GM19328 (cell line): ENCODE measurements at regions not wholly inside any gene's neighbourhood (a gene's known extent, or its start where the extent isn't known, plus 50 kb on each side); places are given as distances from the start of the nearest gene placed in this dataset.

Source experiments
- ATAC-seq: cut with Tn5 transposase; IDR thresholded peaks from one replicate; pipeline ENCODE4 v1.9.1; 2021; ENCODE audit warnings: mild to moderate bottlenecking, moderate library complexity; ENCODE audit not compliant: unreplicated experiment

DNA sequence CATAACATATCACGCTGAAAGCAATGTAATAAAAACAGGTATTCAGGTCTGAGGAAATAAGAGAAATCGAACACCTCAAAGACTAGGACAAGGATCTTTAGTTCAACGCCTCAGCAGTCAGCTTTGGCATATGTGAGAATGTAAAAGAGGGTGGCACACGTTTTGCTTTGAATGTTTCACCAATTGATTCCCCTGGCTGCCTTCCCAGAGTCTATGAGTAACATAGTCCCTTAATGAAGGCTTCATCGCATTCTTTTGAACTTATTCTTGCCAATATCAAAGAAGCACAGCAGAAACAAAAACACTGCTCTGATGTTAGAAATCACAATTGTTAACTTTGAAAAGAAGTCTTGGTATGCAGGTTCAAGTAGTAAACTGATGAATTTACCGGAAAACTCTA is 764.8 kb downstream of the ADGRL2 start:
- no peak for ATAC-seq

DNA sequence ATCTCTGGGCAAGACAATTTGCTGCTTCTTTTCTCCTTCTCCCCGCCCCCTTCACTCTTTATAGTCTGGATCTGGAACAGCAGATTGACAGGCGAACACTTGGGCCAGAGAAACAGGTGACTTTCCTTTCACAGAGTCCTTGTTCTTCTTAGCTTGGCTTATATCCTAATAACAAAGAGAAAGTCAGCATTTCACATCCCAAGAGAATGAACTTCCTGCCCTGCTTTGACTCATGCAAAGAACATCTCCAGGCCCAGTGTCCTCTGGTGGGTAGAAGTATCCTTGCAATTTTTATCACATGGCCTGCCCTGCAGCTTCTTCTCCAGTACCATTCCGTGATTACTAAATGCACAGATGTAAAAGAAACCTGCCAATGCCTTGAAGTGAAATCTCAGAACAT is 764.4 kb downstream of the ADGRL2 start:
- no peak for ATAC-seq

DNA sequence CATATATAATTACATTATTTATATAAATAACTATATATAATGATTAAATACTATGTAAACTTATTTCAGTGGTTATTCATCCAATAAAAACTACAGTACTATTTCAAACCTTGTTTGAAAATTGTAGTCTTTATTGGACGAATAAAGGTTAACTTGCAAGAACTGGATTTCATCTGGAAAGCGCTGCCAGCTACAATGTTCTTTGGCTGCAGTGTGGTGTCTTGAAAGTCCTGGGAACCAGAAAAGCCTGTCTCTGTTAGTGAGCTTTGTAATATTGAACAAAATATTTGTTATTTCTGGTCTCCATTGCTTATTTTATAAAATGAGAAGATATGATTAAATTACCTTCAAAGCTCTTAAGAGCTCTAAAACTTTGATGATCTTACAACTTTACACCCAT is 763.6 kb downstream of the ADGRL2 start:
- no peak for ATAC-seq

DNA sequence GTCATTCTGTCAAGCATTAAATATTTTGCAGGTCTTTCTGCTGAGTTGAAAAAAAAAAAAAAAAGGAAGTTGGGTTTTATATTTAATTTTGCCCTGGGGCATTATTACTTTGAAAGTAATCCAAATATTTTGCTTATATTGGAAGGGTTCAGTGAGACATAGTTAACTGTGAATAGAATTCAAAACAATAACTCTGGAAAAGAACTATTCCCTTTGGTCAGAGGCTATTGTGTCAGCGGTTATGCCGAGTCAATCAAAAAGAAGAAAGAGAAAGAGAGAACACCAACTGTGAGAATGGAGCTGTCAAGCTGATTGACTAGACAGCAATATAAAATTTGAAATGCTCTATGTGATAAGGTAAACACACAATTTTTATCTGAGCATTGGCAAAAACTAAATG is 761.7 kb downstream of the ADGRL2 start:
- ATAC-seq: no peak

DNA sequence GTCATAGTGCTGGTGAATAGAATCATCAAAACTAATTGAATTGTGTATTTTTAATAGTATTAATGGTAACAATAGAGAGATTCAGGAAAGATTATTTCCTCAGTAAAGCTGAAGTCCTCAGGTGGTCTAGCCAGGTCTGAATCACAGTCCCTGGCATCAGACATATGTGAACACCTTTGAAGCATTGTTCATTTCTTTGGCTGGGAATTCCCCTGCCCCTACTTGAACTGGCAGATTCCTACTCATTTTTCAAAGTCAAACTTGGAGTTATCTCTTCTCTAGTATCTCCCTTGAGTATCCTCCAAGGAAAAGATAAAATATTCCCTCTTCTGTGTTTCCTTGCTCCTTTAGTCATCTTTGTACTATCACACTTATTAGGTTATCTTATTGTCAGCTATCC is 759.8 kb downstream of the ADGRL2 start:
- ATAC-seq: no peak

DNA sequence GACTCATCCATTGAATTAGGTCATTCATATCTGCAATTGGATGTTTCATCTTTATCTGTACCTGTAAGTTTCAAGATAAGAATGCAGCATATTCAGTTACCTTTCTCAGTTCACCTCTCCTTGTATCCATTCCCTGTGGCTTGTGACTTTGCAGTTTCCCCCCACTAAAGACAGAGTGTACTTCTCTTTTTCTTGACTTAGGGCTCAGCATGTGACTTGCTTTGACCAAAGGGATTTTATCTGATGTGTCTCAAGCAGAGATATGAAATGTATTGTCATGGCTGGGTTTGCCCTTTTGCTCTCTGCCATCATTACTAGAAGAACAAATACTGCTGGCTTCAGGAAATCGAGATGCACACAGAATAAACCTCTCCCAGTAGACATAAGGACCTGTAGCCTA is 754.8 kb downstream of the ADGRL2 start:
- ATAC-seq: no peak

DNA sequence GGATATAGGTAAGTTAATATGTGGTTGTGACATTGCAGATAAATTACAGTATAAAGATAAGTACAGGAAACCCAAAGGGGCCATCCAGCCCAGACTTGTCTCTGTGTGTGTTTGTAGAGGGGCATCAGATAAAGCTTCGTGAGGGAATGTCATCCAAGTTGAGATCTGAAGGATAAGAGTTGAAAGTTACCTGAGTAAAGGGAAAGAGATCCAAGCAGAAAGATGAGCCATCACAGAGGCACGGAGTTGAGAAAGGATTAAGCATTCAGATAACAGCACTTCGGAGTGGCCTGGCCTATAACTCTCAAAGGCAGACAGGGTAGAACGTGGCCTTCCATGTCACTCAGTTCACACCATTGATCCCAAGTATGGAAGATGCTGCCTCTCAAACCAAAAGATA is 749.1 kb downstream of the ADGRL2 start:
- no peak for ATAC-seq

DNA sequence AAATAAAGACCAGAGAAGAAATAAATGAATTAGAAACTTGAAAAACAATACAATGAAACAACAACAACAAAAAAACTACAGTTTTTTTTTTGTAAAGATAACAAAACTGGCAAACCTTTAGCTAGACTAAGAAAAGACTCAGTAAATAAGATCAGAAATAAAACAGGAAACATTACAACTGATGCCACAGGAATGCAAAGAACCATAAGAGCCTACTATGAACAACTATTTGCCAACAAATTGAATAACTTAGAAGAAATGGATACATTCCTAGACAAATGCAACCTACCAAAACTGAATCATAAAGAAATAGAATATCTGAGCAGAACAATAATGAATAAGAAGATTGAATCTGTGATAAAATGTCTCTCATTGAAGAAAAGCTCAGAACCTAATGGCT is 742.0 kb downstream of the ADGRL2 start:
- no peak for ATAC-seq

DNA sequence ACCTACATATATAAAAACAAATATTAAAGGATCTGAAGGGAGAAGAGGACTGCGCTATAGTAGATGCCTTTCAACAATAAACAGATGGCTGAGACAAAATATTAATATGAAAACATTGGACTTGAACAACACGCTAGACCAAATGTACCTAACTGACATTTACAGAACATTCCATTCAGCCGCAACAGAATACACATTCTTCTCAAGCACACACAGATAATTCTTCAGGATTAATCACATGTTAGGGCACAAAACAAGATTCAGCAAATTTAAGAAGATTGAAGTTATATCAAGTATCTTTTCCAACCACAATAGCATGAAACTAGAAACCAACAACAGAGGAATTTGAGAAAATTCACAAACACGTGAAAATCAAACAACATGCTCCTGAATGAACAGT is 741.4 kb downstream of the ADGRL2 start:
- ATAC-seq: no peak

DNA sequence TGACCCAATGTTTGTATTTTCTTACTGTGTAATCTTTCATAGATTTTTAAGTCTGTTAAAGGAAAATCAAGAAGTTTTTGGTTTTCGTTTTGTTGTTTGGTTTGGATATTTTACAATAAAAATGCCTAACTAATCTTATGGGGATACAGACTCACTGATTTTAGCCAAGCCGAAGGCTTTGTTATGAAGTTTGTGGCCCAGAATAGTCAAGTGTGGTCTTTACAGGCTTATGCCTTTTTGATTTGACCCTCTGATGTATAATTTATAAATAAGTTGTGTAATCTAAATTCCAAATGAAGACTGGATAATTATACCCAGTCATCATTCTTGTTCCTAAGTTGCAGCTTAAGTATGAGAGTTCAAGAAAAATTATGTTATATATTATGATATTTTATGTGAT is 739.3 kb downstream of the ADGRL2 start:
- ATAC-seq: no peak

DNA sequence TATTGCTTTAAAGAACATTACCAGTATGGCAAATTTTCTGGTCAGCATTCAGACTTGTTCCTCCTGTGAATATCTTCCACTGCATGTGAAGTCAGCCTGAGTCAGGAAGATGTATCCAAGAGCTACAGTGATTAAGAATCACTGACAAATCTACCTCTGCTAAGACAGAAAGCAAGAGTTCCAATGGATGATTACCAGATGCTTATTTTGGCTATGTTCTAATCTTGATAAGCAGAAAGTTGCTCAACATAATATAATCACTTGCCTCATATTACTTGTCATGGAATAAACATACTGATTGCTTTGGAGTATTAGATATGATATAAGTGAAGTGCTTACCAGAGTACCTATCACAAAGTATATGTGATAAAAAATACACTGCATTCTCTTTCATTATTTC is 738.1 kb downstream of the ADGRL2 start:
- no peak for ATAC-seq

DNA sequence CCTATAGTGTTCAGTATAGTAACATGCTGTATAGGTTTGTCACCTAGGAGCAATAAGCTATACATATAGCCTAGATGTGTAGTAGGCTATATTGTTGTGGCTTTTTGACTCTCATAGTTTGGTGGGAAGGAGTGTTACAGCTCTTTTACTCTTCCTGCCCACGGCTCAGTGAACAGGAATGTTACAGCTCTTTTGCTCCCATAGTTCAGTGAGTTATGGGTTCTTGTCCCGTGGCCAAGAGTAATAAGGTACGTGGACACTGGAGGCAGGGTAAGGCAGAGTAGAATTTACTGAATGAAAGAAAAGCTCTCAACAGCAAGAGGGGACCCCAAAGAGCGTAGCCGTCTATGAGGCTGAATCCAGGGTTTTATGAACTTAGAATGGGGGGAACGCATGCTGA is 734.3 kb downstream of the ADGRL2 start:
- no peak for ATAC-seq

DNA sequence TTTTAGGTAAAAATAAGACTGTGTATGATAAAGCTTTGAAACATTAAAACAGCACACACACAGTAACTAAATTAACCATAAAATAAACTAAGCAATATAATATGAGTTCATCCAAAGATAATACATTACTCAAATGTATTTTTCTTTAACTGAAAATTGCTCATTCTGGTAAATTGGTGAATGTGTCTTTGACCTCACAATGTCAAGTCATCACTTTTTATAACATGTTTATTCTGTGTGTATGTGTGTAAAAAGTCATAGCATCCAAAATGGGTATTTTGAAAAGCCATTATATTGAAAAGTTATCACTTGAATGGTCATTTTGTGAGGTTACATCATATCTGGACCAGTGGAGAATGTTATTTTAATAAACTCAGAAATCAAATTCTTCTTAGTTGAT is 724.6 kb downstream of the ADGRL2 start:
- ATAC-seq: no peak

DNA sequence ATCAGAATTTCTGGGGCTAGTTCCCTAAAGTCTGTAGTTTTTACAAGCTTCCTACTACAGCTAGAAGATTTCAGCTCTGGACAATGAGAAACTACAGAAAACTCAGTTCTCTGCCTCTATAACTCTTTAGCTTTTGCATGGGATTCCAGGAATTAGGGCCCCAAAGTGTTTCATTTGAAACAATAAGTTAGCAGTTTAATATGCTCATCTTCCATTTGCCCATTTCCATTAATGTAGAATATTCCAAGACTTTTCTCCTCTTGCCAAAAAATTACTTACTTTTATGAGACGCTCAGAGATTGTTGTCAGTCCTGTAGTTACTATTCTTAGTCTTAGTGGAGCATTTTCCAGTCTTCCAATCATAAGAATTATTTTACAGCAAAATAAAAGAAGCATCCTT is 719.9 kb downstream of the ADGRL2 start:
- no peak for ATAC-seq

DNA sequence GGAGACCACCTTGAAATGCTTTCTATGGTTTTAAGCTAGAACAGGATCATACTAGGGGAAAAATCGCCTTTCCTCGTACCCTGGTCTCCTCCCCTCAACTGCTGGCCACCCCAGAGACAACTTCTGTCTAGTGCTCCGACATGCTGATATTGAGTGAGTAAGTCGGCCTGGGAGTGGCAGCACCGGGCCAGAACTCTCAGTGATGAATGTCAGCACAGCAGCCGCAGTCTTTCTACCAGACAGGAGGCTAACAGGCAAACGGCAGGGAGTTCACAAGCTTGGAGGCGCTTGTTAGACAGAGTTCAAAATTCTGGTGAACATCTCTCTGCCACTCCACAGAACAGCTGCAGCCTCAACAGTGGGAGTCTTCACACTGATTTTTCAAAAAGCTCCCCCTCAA is 716.9 kb downstream of the ADGRL2 start:
- ATAC-seq: no peak

DNA sequence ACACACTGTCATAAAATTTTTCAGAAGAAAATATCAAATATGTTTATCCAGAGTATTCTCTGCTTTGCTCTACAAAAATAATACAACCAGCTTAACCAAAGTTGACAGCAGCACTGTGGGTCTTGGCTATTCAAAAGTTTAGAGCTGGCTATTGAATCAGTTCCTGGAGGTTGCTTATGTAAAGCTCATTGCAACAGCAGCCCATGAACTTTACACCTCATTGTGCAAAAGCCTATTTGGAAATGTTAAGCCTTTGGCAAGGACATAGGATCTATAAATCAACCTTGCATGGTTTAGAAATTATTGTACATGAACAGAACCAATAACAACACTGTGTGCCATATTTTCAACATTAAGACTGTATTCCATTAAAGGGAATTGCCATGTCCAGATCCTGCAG is 714.9 kb downstream of the ADGRL2 start:
- ATAC-seq: no peak

DNA sequence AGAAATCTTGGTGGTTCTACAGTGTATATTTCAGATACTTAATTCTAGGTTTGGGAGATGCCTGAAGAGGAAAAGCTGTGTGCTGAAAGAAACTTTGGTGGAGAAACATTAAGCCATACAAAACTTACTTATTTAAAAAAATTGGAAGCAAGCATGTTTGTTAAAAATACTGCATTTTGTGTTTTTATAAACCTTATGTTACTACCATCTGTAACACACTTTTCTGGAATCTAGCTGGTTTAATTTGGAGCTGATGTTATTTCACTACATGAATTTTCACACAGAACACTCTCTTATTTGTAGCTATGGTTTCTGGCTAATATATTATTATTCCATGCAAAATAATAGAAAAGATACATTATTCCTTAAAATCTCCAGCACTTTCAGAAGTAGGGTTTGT is 710.7 kb downstream of the ADGRL2 start:
- ATAC-seq: no peak

DNA sequence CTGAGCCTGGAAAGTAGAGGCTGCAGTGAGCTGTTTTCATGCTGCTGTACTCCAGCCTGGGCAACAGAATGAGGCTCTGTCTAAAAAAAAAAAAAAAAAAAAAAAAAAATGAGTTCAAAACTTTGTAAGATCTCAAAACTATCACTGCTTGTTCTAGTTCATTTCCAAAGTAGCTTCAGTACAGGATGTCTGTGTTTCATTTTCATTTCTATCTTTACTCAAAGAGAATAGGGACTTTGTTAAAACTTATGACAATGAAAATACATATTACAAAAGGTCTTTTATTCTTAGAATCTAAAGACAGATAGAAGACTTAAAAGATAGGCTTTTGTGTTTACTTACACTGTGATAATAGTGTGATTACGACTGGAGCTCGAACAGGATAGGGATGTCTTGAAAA is 709.7 kb downstream of the ADGRL2 start:
- ATAC-seq: no peak

DNA sequence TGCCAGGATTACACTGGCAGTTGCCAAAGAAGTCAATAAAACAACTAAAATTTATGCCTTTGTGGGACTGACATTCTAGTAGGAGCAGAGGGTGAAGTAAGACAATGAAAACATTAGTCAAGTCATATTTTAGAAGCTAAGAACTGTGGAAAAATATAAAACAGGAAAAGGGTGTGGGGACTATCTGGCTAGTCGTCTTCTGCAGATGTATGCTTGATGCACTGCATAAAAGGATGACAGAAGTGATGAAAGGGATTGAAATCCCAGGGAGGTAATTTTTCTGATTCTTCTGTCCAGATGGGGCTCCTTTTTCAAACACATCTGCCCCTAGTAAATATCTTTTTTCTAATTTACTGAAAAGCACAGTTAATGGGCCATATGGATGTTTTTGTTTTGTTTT is 706.3 kb downstream of the ADGRL2 start:
- ATAC-seq: no peak

DNA sequence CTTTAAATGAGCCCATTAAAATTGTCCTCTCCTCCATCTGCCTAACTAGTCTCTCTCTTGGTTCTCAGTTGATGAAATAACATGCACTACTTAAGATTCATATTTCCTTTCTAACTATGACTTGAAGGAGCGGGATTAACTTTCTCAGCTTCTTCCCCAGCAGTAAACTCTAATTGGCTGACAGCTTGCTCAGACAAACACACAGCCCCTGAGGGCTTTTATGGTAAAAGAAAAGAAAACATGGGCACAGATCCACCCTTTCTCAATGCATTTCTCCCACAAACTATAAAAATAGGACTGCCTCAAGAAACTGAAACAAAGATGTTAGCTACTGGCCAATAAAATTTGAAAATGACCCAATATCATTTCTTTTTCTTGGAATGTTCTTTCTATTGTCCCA is 703.1 kb downstream of the ADGRL2 start:
- ATAC-seq: no peak

DNA sequence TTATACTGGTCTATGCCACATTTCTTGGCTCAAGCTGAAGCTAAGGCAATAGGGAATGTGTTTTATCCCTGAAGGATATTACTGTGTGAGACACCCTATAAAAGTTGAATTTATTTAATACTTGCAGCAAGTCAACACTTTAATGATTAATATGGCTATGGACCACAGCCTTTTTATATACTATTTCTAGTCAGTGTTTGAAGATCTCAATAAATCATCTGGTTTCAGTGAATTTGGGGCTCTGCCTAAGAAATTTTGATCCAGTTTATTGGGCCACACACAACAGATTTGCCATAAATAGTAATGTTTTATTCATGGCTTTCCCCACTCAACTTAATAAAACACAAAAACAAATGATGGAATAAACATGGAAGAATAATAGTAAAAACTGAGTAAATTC is 698.3 kb downstream of the ADGRL2 start:
- no peak for ATAC-seq

DNA sequence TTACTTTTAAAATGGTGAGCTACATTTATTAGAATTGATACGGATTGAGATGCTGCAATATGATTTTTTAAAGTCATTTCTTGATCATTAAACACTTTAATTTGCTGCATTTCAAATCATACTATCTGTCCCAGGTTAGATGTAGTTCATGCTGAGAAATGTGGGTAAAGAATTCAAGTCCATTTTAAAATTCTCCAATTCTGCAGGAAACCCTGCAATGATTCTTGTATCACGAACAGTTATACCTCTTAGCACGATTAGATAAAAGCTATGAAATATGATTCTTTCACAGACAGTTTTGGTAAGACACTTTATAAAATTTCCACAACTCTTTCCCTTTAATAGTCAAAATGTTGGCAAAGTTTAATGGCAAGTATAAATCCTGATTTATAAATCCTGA is 693.4 kb downstream of the ADGRL2 start:
- ATAC-seq: no peak

DNA sequence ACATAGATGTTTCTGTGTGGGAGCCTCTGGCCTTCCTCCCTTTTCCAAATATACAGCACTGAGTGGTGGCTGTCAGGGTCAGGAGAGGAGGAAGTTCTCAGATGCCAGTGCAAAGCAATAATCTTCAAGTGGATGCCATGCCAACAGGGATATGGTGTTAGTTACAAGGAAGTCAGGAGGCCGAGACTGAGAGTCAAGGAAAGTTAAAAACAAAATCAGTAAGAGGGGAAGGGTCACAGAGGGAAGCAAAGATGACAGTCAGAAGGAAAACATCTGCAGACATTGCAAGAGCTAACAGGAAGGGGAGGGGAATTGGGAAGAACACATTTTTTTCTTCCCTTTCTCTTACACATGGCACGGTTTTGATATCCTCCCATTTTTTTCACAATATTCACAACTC is 691.4 kb downstream of the ADGRL2 start:
- no peak for ATAC-seq
